ENCODE measurements at regions not wholly inside any gene's neighbourhood (a gene's known extent, or its start where the extent isn't known, plus 50 kb on each side); places are given as distances from the start of the nearest gene placed in this dataset.

DNA sequence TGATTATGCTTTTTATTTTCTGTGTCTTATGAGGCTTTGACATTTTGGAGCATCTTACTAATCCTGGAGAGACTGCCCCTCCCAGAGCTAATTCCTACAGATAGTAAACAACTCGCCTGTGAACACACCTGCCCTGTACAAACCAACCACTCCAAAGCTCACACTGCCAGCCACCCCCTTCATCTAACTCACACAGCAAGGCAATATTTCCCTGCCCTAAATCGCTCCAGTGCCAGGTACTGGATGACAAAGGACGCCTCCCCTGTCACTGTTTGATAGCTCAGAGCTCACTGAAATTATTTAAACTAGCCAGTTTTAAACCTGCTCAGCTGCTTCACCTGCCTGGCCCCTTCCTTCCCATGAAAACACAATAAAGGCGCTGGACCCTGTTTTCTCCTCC lies 535.1 kb upstream of the CELF2 start:
- H3K4me1 ChIP-seq, result no peaks in the 10 kb centered on the region
- H3K27ac ChIP-seq, result no peak overlapping the region
- no peaks in the 10 kb centered on the region for H3K27me3 ChIP-seq
- H3K9me3 ChIP-seq, result no peaks in the 10 kb centered on the region
- H3K4me3 ChIP-seq, result no peak overlapping the region
- DNase-seq (ENCODE audit: low spot score), result no peak
- H3K36me3 ChIP-seq, result no peaks in the 10 kb centered on the region
- TF ChIP-seq, protein P1, sequence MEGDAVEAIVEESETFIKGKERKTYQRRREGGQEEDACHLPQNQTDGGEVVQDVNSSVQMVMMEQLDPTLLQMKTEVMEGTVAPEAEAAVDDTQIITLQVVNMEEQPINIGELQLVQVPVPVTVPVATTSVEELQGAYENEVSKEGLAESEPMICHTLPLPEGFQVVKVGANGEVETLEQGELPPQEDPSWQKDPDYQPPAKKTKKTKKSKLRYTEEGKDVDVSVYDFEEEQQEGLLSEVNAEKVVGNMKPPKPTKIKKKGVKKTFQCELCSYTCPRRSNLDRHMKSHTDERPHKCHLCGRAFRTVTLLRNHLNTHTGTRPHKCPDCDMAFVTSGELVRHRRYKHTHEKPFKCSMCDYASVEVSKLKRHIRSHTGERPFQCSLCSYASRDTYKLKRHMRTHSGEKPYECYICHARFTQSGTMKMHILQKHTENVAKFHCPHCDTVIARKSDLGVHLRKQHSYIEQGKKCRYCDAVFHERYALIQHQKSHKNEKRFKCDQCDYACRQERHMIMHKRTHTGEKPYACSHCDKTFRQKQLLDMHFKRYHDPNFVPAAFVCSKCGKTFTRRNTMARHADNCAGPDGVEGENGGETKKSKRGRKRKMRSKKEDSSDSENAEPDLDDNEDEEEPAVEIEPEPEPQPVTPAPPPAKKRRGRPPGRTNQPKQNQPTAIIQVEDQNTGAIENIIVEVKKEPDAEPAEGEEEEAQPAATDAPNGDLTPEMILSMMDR (IDR thresholded peaks at IDR 0.05), result no peak

DNA sequence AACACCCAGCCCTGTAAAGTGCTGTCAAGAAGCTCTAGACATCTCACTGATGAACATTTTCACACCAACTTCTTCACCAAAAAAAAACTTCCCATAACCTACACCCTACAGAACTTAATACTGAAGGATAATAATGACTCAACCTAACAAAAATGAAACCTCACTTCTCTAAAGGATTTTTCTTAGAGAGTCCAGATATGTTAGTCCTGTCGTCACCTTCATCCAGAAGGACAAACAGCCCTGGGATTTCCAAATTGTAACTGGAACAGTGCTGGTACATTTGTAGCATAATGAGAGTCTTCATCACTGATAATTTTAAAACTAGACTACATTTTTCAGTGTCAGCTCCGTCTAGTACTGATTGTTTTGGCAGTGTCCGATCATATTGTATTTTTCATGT lies 528.6 kb upstream of the CELF2 start:
- H3K4me1 ChIP-seq, result no peaks in the 10 kb centered on the region
- H3K27ac ChIP-seq, result no peak overlapping the region
- H3K4me3 ChIP-seq, result no peak overlapping the region
- H3K9me3 ChIP-seq, result no peaks in the 10 kb centered on the region
- no peak for DNase-seq (ENCODE audit: low spot score)
- no peaks in the 10 kb centered on the region for H3K36me3 ChIP-seq
- H3K27me3 ChIP-seq, result no peaks in the 10 kb centered on the region
- TF ChIP-seq, protein P1 (IDR thresholded peaks at IDR 0.05), result no peak

DNA sequence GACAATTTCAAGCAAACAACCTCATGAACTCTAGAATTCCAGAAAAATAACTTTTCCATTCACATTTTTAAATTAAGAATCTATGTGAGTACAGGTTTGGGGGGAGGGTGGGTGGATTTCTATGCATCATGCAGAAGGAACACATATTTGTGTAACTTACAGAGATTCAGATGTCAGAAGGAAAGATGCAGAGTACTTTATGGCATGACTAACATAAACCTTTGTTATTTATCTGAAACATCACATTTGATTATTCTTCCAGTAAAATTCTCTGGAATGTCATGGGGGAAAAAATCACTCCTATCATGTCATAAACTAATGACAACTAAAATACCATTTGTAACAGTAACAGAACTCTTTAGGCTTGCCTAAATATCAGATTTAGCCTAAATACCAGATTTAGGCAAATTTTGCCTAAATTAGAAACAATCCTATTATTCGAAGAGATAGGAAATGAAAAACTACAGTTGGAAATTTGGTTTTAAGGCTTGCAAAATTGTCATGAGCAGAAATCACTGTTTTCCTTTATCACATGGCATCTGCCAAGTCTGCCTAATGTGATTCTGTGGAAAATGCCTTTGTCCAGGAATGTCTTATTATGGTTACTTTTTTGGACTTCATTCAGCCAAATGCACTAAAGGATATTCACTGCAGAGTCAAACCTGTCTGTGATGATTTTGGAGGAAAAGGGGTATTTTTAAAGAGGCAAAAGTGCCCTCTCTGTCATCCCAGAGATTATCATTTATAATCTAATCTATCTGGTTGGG lies 527.7 kb upstream of the CELF2 start:
- Histone ChIP-seq H3K36me3 (no peaks in the 10 kb centered on the region), H3K27ac (no peak overlapping the region)
- TF ChIP-seq, protein P1 (IDR thresholded peaks at IDR 0.05), result no peak

DNA sequence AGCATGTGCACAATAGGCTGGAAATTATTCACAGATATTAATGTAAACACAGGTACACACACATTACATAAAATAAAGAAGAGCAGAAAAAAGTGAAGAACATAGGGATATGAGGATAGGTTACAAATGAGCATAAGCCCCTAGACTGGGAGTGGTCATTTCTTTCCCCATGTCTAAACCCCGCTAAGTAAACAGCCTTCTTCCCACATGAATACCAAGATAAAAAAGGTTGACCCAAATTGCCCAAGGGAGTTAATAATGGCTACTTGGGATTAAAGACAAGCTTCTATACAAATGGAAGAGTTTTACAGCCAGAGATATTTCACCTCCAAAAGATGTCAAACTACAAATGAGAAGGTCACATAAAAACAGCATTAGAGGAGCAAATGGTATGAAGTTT lies 527.1 kb upstream of the CELF2 start:
- TF ChIP-seq, protein P1 (IDR thresholded peaks at IDR 0.05), result no peak
- no peak overlapping the region for H3K27ac ChIP-seq
- DNase-seq (ENCODE audit: low spot score), result no peak
- no peaks in the 10 kb centered on the region for H3K4me1 ChIP-seq
- H3K36me3 ChIP-seq, result no peaks in the 10 kb centered on the region
- H3K27me3 ChIP-seq, result no peaks in the 10 kb centered on the region
- no peak overlapping the region for H3K4me3 ChIP-seq
- H3K9me3 ChIP-seq, result no peaks in the 10 kb centered on the region

More for the DNA sequence above, 527.7 kb upstream of the CELF2 start:
- no peak overlapping the region for H3K4me3 ChIP-seq
- DNase-seq (ENCODE audit: low spot score), result no peak
- no peaks in the 10 kb centered on the region for H3K9me3 ChIP-seq
- no peaks in the 10 kb centered on the region for H3K27me3 ChIP-seq
- H3K4me1 ChIP-seq, result no peaks in the 10 kb centered on the region

DNA sequence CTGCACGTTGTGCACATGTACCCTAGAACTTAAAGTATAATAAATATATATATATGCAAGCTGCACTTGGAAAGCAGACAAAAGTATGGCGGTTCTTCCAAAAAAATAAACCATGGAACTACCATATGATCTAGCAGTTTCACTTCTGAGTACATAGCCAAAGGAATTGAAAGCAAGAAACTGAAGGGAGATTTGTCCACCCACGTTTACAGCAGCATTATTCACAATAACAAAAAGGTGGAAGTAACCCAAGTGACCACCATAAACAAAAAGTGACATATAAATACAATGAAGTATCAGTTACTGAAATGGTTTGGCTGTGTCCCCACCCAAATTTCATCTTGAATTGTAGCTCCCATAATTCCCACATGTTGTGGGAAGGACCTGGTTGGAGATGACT lies 525.3 kb upstream of the CELF2 start:
- TF ChIP-seq, protein P1 (IDR thresholded peaks at IDR 0.05), result no peak
- Histone ChIP-seq H3K4me3 (no peak overlapping the region), H3K4me1 (no peaks in the 10 kb centered on the region), H3K9me3 (no peaks in the 10 kb centered on the region), H3K27ac (no peak overlapping the region), H3K27me3 (no peaks in the 10 kb centered on the region), H3K36me3 (no peaks in the 10 kb centered on the region)
- no peak for DNase-seq (ENCODE audit: low spot score)

DNA sequence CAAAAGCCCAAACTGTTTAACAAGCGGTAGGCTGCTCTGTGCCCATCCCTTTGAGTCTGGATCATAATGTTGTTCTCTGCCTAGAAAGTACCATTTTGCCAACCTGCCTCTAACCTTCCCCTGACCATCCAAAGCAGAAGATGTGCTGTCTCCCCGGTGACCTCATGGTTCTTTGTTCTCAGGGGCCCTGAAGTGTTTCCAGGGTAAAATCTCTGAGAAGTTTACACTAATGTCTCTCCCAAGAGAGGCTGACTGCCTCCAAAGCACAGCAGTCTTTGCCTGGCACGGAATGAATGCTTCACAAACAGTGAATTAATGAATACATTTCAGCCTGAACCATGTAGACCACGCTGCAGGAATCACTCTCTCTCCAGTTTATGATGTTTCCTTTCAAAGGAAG lies 523.8 kb upstream of the CELF2 start:
- TF ChIP-seq, protein P1 (IDR thresholded peaks at IDR 0.05), result no peak
- Histone ChIP-seq H3K4me3 (no peak overlapping the region), H3K4me1 (no peaks in the 10 kb centered on the region), H3K27me3 (no peaks in the 10 kb centered on the region), H3K36me3 (no peaks in the 10 kb centered on the region), H3K27ac (no peak overlapping the region), H3K9me3 (no peaks in the 10 kb centered on the region)
- DNase-seq (ENCODE audit: low spot score), result no peak

Measured in right atrium auricular region (tissue), 2 donors.